ENCODE measurements at regions not wholly inside any gene's neighbourhood (a gene's known extent, or its start where the extent isn't known, plus 50 kb on each side); places are given as distances from the start of the nearest gene placed in this dataset.

DNA sequence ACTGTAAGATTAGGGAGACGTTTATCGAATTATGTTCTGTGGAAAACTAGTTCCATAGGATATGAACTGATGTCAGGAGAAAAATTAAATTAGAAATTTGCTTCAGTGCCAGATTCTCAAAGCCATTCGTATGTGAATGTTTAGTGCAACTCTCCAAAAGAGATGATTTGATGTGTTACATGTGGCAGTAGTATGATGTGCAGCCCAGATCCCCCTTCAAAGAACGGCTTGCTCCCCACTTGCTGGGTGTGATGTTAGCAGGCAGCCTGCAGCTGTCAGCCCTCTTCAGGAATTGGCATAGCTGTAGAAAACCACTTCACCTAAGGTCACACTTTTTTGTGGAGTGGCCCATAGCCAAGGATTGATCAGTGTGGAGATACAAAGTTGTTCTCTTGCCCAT, 127.0 kb upstream of the CCDC54 start:
- no peak overlapping the region for H3K4me3 ChIP-seq (ENCODE audit: low read depth, low read length)
- TF ChIP-seq, protein P1, sequence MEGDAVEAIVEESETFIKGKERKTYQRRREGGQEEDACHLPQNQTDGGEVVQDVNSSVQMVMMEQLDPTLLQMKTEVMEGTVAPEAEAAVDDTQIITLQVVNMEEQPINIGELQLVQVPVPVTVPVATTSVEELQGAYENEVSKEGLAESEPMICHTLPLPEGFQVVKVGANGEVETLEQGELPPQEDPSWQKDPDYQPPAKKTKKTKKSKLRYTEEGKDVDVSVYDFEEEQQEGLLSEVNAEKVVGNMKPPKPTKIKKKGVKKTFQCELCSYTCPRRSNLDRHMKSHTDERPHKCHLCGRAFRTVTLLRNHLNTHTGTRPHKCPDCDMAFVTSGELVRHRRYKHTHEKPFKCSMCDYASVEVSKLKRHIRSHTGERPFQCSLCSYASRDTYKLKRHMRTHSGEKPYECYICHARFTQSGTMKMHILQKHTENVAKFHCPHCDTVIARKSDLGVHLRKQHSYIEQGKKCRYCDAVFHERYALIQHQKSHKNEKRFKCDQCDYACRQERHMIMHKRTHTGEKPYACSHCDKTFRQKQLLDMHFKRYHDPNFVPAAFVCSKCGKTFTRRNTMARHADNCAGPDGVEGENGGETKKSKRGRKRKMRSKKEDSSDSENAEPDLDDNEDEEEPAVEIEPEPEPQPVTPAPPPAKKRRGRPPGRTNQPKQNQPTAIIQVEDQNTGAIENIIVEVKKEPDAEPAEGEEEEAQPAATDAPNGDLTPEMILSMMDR (IDR thresholded peaks at IDR 0.05; ENCODE audit: low read depth, low read length): no peak
- no peaks in the 10 kb centered on the region for H3K9me3 ChIP-seq (ENCODE audit: severe bottlenecking)
- H3K27ac ChIP-seq: no peak overlapping the region
- no peak for DNase-seq
- H3K27me3 ChIP-seq (ENCODE audit: insufficient read depth, low read depth, severe bottlenecking): no peaks in the 10 kb centered on the region
- H3K36me3 ChIP-seq: no peaks in the 10 kb centered on the region

GRCh38 chr3:107251819-107252218, 125.4 kb upstream of the CCDC54 start:
- Histone ChIP-seq H3K36me3 (no peaks in the 10 kb centered on the region), H3K9me3 (ENCODE audit: severe bottlenecking) (no peaks in the 10 kb centered on the region), H3K27ac (no peak overlapping the region), H3K27me3 (ENCODE audit: insufficient read depth, low read depth, severe bottlenecking) (no peaks in the 10 kb centered on the region), H3K4me3 (ENCODE audit: low read depth, low read length) (no peak overlapping the region)
- no peak for DNase-seq
- TF ChIP-seq, protein P1 (IDR thresholded peaks at IDR 0.05; ENCODE audit: low read depth, low read length): no peak

DNA sequence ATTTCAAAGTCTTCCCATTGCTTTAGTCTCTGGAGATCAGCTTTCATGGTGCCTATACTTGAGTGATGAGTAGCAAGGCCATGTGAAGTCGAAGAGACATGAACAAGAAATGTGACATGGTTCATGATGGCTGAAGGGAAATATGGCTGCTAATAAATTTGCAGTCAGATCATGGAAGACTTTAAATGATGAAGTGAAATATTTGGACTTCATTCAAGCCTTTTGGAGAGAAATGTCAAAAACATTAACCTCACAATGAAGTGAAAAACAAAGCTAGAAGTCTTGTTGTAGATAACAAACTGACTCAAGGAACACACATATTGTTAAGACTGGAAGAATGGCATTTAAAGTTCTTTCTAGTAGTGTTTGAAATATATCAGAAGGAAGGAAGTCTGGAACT, 120.3 kb upstream of the CCDC54 start:
- H3K4me3 ChIP-seq (ENCODE audit: low read depth, low read length): no peak overlapping the region
- no peak overlapping the region for H3K27ac ChIP-seq
- H3K27me3 ChIP-seq (ENCODE audit: insufficient read depth, low read depth, severe bottlenecking): no peaks in the 10 kb centered on the region
- no peaks in the 10 kb centered on the region for H3K9me3 ChIP-seq (ENCODE audit: severe bottlenecking)
- H3K36me3 ChIP-seq: no peaks in the 10 kb centered on the region
- TF ChIP-seq, protein P1 (IDR thresholded peaks at IDR 0.05; ENCODE audit: low read depth, low read length): no peak
- no peak for DNase-seq

DNA sequence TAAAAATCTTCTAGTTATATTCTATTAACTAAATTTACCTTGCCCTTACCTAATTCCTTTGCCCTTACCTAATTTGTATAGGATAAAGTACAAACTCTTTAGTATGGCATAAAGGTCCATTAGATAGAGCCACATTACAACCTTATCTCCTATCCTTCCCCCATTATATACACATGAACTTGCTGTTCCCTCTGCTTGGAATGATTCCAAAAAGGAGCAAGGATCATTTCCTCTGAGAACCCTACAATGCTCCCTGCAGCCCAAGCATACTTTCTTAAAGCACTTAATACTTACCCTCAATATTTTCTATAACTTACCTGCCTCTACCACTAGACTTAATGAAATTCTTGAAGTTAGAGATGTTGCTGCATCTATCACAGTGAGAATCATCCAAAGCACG, 118.9 kb upstream of the CCDC54 start:
- Histone ChIP-seq H3K9me3 (ENCODE audit: severe bottlenecking) (no peaks in the 10 kb centered on the region), H3K36me3 (no peaks in the 10 kb centered on the region), H3K27ac (no peak overlapping the region), H3K27me3 (ENCODE audit: insufficient read depth, low read depth, severe bottlenecking) (no peaks in the 10 kb centered on the region), H3K4me3 (ENCODE audit: low read depth, low read length) (no peak overlapping the region)
- TF ChIP-seq, protein P1 (IDR thresholded peaks at IDR 0.05; ENCODE audit: low read depth, low read length): no peak
- DNase-seq: no peak

- no peaks in the 10 kb centered on the region for H3K36me3 ChIP-seq
- DNase-seq: no peak
- H3K27ac ChIP-seq: no peak overlapping the region
- H3K4me3 ChIP-seq (ENCODE audit: low read depth, low read length): no peak overlapping the region
- no peaks in the 10 kb centered on the region for H3K27me3 ChIP-seq (ENCODE audit: insufficient read depth, low read depth, severe bottlenecking)
- no peaks in the 10 kb centered on the region for H3K9me3 ChIP-seq (ENCODE audit: severe bottlenecking)
- TF ChIP-seq, protein P1 (IDR thresholded peaks at IDR 0.05; ENCODE audit: low read depth, low read length): no peak
Observed at GRCh38 chr3:107260207-107260606, 117.0 kb upstream of the CCDC54 start.

DNA sequence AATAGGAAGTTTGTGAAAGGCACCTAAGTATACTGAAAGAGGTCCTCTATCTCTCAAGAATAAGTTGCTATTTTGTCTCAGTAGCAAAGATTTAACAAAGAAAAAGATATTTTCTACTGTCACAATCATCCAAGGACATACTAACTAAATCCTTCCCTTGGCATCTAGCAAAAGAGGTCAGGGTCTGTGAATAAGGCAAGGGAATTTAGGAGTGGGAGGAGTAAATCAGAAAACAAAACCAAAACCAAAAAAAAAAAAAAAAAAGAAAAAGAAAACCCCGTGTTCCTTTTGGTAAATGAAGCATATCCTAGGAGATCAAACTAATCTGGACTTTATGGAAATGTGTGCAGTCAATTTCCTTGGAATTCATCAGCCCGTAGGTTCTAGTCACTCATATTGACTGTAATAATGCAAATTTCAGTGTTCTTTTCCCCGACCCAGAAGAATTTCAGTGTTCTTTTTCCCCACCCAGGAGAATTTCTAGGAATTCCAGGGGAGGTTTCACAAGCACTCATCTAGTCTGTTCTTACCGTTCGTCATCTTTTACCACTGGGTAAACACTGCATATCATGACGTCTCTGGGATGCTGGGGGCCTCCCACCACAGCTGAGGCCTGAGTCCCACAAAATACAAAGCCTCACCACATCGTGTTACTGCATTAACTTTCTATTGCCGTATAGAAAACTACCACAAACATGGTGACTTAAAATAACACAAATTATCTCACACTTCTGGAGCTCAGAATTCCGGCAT, 113.8 kb upstream of the CCDC54 start:
- no peak for DNase-seq
- TF ChIP-seq, protein P1 (IDR thresholded peaks at IDR 0.05; ENCODE audit: low read depth, low read length): no peak
- Histone ChIP-seq H3K27me3 (ENCODE audit: insufficient read depth, low read depth, severe bottlenecking) (no peaks in the 10 kb centered on the region), H3K27ac (no peak overlapping the region), H3K9me3 (ENCODE audit: severe bottlenecking) (no peaks in the 10 kb centered on the region), H3K36me3 (no peaks in the 10 kb centered on the region), H3K4me3 (ENCODE audit: low read depth, low read length) (no peak overlapping the region)
